ENCODE measurements at regions not wholly inside any gene's neighbourhood (a gene's known extent, or its start where the extent isn't known, plus 50 kb on each side); places are given as distances from the start of the nearest gene placed in this dataset.

GRCh38 chr2:175518206-175518605, 336.7 kb upstream of the ATP5MC3 start:
- TF ChIP-seq, protein P1, sequence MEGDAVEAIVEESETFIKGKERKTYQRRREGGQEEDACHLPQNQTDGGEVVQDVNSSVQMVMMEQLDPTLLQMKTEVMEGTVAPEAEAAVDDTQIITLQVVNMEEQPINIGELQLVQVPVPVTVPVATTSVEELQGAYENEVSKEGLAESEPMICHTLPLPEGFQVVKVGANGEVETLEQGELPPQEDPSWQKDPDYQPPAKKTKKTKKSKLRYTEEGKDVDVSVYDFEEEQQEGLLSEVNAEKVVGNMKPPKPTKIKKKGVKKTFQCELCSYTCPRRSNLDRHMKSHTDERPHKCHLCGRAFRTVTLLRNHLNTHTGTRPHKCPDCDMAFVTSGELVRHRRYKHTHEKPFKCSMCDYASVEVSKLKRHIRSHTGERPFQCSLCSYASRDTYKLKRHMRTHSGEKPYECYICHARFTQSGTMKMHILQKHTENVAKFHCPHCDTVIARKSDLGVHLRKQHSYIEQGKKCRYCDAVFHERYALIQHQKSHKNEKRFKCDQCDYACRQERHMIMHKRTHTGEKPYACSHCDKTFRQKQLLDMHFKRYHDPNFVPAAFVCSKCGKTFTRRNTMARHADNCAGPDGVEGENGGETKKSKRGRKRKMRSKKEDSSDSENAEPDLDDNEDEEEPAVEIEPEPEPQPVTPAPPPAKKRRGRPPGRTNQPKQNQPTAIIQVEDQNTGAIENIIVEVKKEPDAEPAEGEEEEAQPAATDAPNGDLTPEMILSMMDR (IDR thresholded peaks at IDR 0.05), result no peak
- TF ChIP-seq EP300 (IDR thresholded peaks at IDR 0.05) (no peak), RAD21 (conservative IDR thresholded peaks at IDR 0.05 in 1 of 2, IDR thresholded peaks at IDR 0.05 in 1 of 2) (no peak), CHD2 (IDR thresholded peaks at IDR 0.05; ENCODE audit: low read length, partially characterized antibody) (no peak), POLR2A (IDR thresholded peaks at IDR 0.05; ENCODE audit: low read length) (no peak), ELK1 (IDR thresholded peaks at IDR 0.05; ENCODE audit: low read depth, low read length) (no peak)
- TF ChIP-seq, protein P2, sequence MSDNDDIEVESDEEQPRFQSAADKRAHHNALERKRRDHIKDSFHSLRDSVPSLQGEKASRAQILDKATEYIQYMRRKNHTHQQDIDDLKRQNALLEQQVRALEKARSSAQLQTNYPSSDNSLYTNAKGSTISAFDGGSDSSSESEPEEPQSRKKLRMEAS (IDR thresholded peaks at IDR 0.05), result no peak
